HCT116 (cell line): ENCODE measurements at regions not wholly inside any gene's neighbourhood (a gene's known extent, or its start where the extent isn't known, plus 50 kb on each side); places are given as distances from the start of the nearest gene placed in this dataset.

Experiments
- ATAC-seq: fragments of 200-7000 bp; cut with Tn5 transposase; 2 replicates; pipeline ENCODE4 v1.9.1; 2020; ENCODE audit warnings: mild to moderate bottlenecking, moderate library complexity
- BruUV-seq: library from RNA; stranded (reverse); fragments of 400-500 nt; replicated peaks from 2 replicates; lab custom pipeline; 2021; lab: Mats Ljungman, UMichigan
- CTCF ChIA-PET: fragments of 300-600 bp; sonication (Branson Sonifier 250); formaldehyde crosslinking; loops from one replicate; lab custom pipeline; 2021; ENCODE audit warnings: antibody characterized with exemption; lab: Charles Lee
- POLR2A ChIA-PET: fragments of 300-600, 350-600 bp; sonication (Branson Sonifier 250); formaldehyde crosslinking; loops from one replicate; lab custom pipeline; 2021; ENCODE audit warnings: antibody characterized with exemption; lab: Charles Lee
- RAD21 ChIA-PET, 2 experiments: fragments of 300-600 bp; sonication (Branson Sonifier 250); formaldehyde crosslinking; loops; one replicate each; lab custom pipeline; 2023; ENCODE audit warnings: low total read pairs in 2 of 2; ENCODE audit not compliant: uncharacterized antibody in 2 of 2, unreplicated experiment in 2 of 2, low non-redundant PET in 1 of 2; lab: Charles Lee
- DNase-seq: peaks from one replicate; pipeline ENCODE4 v3.0.0-alpha.2; 2010; ENCODE audit warnings: low read depth, low spot score
- H2AFZ ChIP-seq: fragments of 200-600 bp; shearing (Covaris generic), sonication (generic); 2 replicates; pipeline ENCODE4 v1.6.1; 2017; ENCODE audit warnings: low read depth, mixed run types, mixed read lengths, antibody characterized with exemption, low read length; ENCODE audit not compliant: poor library complexity, severe bottlenecking
- H3K27ac ChIP-seq: 2 replicates; pipeline ENCODE4 v1.5.1; 2012; ENCODE audit warnings: low read depth, low read length
- H3K27me3 ChIP-seq: fragments of 200-600 bp; sonication (generic); 2 replicates; pipeline ENCODE4 v1.6.1; 2016; ENCODE audit warnings: mixed run types, low read length, mixed read lengths; ENCODE audit not compliant: insufficient read depth
- H3K36me3 ChIP-seq, 2 experiments: fragments of 200-500 bp in 1 of 2; fragments of 200-600 bp in 1 of 2; sonication (Bioruptor generic) in 1 of 2; sonication (generic) in 1 of 2; 2 replicates each; pipeline versions ENCODE4 v1.5.1 to v1.6.1; 2014 to 2016; ENCODE audit warnings: low read length in 2 of 2, inconsistent platforms in 1 of 2, mixed read lengths in 1 of 2, mixed run types in 1 of 2; ENCODE audit not compliant: insufficient read depth in 2 of 2, control insufficient read depth in 1 of 2
- H3K4me1 ChIP-seq, 2 experiments: fragments of 200-600 bp in 1 of 2; sonication (generic) in 1 of 2; 2 replicates each; pipeline versions ENCODE4 v1.5.1 to v1.6.1; 2012 to 2017; ENCODE audit warnings: low read length in 2 of 2, inconsistent platforms in 1 of 2, mild to moderate bottlenecking in 1 of 2, mixed read lengths in 1 of 2, mixed run types in 1 of 2, moderate library complexity in 1 of 2; ENCODE audit not compliant: insufficient read depth in 2 of 2, control insufficient read depth in 1 of 2
- H3K4me2 ChIP-seq: fragments of 200-600 bp; sonication (generic); 2 replicates; pipeline ENCODE4 v1.6.1; 2017; ENCODE audit warnings: mixed run types, low read length, mixed read lengths
- H3K4me3 ChIP-seq, 2 experiments: fragments of 200-600 bp in 1 of 2; sonication (generic) in 1 of 2; replicated peaks in 1 of 2; 2 replicates each; pipeline ENCODE4 v1.5.1; 2011 to 2016; ENCODE audit warnings: low read length in 2 of 2, control low read depth in 1 of 2, low read depth in 1 of 2, mild to moderate bottlenecking in 1 of 2, mixed read lengths in 1 of 2, mixed run types in 1 of 2
- H3K79me2 ChIP-seq: fragments of 200-600 bp; sonication (generic); 2 replicates; pipeline ENCODE4 v1.6.1; 2017; ENCODE audit warnings: mild to moderate bottlenecking, mixed run types, low read length, moderate library complexity, mixed read lengths; ENCODE audit not compliant: insufficient read depth
- H3K9ac ChIP-seq: fragments of 200-600 bp; sonication (generic); 2 replicates; pipeline ENCODE4 v1.6.1; 2016; ENCODE audit warnings: low read length, mixed read lengths
- H3K9me2 ChIP-seq: fragments of 200-600 bp; sonication (generic), shearing (Covaris generic); 2 replicates; pipeline ENCODE4 v1.6.1; 2017; ENCODE audit warnings: mixed run types, mild to moderate bottlenecking, moderate library complexity; ENCODE audit not compliant: insufficient read depth
- H3K9me3 ChIP-seq, 2 experiments: fragments of 200-500 bp in 1 of 2; fragments of 200-600 bp in 1 of 2; sonication (Bioruptor generic) in 1 of 2; sonication (generic) in 1 of 2; 2 replicates each; pipeline ENCODE4 v1.6.1; 2014 to 2017; ENCODE audit warnings: low read length in 2 of 2, mixed read lengths in 2 of 2, inconsistent platforms in 1 of 2, low read depth in 1 of 2, mild to moderate bottlenecking in 1 of 2, mixed run types in 1 of 2, moderate library complexity in 1 of 2; ENCODE audit not compliant: control insufficient read depth in 1 of 2, insufficient read depth in 1 of 2
- H4K20me1 ChIP-seq: fragments of 200-600 bp; sonication (generic), shearing (Covaris generic); 2 replicates; pipeline ENCODE4 v1.6.1; 2017; ENCODE audit warnings: mixed run types, mild to moderate bottlenecking, moderate library complexity; ENCODE audit not compliant: insufficient read depth
- CBX3 ChIP-seq: IDR thresholded peaks from 2 replicates; pipeline ENCODE4 v1.6.1; 2012; ENCODE audit warnings: low read depth
- EZH2 ChIP-seq: fragments of 200-600 bp; sonication (generic); IDR thresholded peaks from 2 replicates; pipeline ENCODE4 v1.6.1; 2017; ENCODE audit warnings: antibody characterized with exemption, mixed run types
- MAX ChIP-seq: IDR thresholded peaks from 2 replicates; pipeline ENCODE4 v1.6.1; 2012
- POLR2A ChIP-seq: IDR thresholded peaks from 2 replicates; pipeline ENCODE4 v1.7.0; 2011; ENCODE audit warnings: borderline replicate concordance; ENCODE audit not compliant: insufficient read depth, insufficient read length; ENCODE audit errors: extremely low read depth
- intact Hi-C: fragments of 100-400 bp; cut with micrococcal nuclease; formaldehyde crosslinking; loops from 2 replicates; pipeline ENCODE4 v1.10.0; 2022
- TF ChIP-seq, protein P1 (sequence below), 3 experiments: fragments of 200-600 bp in 1 of 3; sonication (generic) in 1 of 3; IDR thresholded peaks in 2 of 3; conservative IDR thresholded peaks in 1 of 3; 2 replicates each; pipeline ENCODE4 v1.5.1; 2012 to 2017; ENCODE audit warnings: low read depth in 2 of 3, low read length in 2 of 3, antibody characterized with exemption in 1 of 3, borderline replicate concordance in 1 of 3, control low read depth in 1 of 3, mild to moderate bottlenecking in 1 of 3, mixed read lengths in 1 of 3, mixed run types in 1 of 3, moderate library complexity in 1 of 3; ENCODE audit not compliant: insufficient read depth in 1 of 3

GRCh38 chr11:104694259-104695064, 203.8 kb downstream of the CASP12 start:
- intact Hi-C loops = no loop called here
- Histone ChIP-seq H3K27me3 (no peaks in the 10 kb centered on the region), H3K9ac (no peak overlapping the region), H4K20me1 (no peaks in the 10 kb centered on the region), H3K79me2 (no peaks in the 10 kb centered on the region), H2AFZ (no peak overlapping the region), H3K4me3 (no peak overlapping the region), H3K4me1 (peaks cover 0 to 6% of the 10 kb centered on the region in 2 experiments; a peak in 1 of 4 replicates), H3K27ac (no peak overlapping the region), H3K36me3 (no peaks in the 10 kb centered on the region), H3K4me2 (no peak overlapping the region), H3K9me3 (no peaks in the 10 kb centered on the region), H3K9me2 (no peaks in the 10 kb centered on the region)
- ATAC-seq (no peak), DNase-seq (no peak)
- RAD21 ChIA-PET = no interaction called here
- no TSS peak for BruUV-seq
- CTCF ChIA-PET = no interaction called here
- TF ChIP-seq, protein P1, sequence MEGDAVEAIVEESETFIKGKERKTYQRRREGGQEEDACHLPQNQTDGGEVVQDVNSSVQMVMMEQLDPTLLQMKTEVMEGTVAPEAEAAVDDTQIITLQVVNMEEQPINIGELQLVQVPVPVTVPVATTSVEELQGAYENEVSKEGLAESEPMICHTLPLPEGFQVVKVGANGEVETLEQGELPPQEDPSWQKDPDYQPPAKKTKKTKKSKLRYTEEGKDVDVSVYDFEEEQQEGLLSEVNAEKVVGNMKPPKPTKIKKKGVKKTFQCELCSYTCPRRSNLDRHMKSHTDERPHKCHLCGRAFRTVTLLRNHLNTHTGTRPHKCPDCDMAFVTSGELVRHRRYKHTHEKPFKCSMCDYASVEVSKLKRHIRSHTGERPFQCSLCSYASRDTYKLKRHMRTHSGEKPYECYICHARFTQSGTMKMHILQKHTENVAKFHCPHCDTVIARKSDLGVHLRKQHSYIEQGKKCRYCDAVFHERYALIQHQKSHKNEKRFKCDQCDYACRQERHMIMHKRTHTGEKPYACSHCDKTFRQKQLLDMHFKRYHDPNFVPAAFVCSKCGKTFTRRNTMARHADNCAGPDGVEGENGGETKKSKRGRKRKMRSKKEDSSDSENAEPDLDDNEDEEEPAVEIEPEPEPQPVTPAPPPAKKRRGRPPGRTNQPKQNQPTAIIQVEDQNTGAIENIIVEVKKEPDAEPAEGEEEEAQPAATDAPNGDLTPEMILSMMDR (IDR thresholded peaks at IDR 0.05 in 2 of 3, conservative IDR thresholded peaks at IDR 0.05 in 1 of 3; ENCODE audit: borderline replicate concordance in 1 of 3, insufficient read depth in 1 of 3, low read depth in 2 of 3, low read length in 2 of 3) = no peak
- no peak for TF ChIP-seq MAX
- TF ChIP-seq POLR2A = no peak
- TF ChIP-seq CBX3 = no peak
- TF ChIP-seq EZH2 = no peak
- TF ChIP-seq, all 23 proteins: peak for 0
- POLR2A ChIA-PET = no interaction called here

DNA sequence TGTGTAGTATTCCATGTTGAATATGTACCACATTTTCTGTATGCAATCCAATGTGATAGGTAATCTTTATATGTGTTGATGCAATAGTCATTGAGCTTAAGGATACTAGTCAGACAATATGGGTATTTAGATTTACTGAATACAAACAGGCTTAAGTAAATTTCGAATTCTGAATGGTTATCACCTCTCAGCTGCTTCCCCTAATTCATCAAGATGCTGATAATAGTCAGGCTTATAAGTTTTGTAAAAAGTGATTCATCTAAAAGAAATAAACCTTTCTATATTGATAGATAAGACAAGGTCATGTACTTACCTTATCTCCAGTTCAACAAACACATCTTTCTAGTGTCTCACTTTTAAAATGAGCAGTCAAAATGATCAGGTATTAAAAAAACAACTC, 205.5 kb downstream of the CASP12 start:
- no peaks in the 10 kb centered on the region for H3K9me3 ChIP-seq
- intact Hi-C loops = no loop called here

More for the DNA sequence above, 205.5 kb downstream of the CASP12 start:
- peaks cover 0 to 6% of the 10 kb centered on the region in 2 experiments; a peak in 1 of 4 replicates for H3K4me1 ChIP-seq
- H3K9ac ChIP-seq = no peak overlapping the region
- H3K27me3 ChIP-seq = no peaks in the 10 kb centered on the region
- no peaks in the 10 kb centered on the region for H3K36me3 ChIP-seq
- no peaks in the 10 kb centered on the region for H3K9me2 ChIP-seq
- H2AFZ ChIP-seq = no peak overlapping the region
- TF ChIP-seq, protein P1 (IDR thresholded peaks at IDR 0.05 in 2 of 3, conservative IDR thresholded peaks at IDR 0.05 in 1 of 3; ENCODE audit: borderline replicate concordance in 1 of 3, insufficient read depth in 1 of 3, low read depth in 2 of 3, low read length in 2 of 3) = no peak
- ATAC-seq = no peak
- no peak overlapping the region for H3K4me2 ChIP-seq
- H3K4me3 ChIP-seq = no peak overlapping the region
- RAD21 ChIA-PET = no interaction called here
- POLR2A ChIA-PET = no interaction called here
- no peaks in the 10 kb centered on the region for H3K79me2 ChIP-seq
- no TSS peak for BruUV-seq
- DNase-seq = no peak
- no peaks in the 10 kb centered on the region for H4K20me1 ChIP-seq
- no peak overlapping the region for H3K27ac ChIP-seq
- CTCF ChIA-PET = no interaction called here
